Endothelial cell (in vitro differentiated cells): ENCODE measurements at regions not wholly inside any gene's neighbourhood (a gene's known extent, or its start where the extent isn't known, plus 50 kb on each side); places are given as distances from the start of the nearest gene placed in this dataset.
A peak's percentile ranks its signal among the peaks of the same experiment; 100 is the strongest.

Experiments
- DNase-seq: peaks from one replicate; pipeline ENCODE4 v3.0.0; 2021; ENCODE audit warnings: low spot score
- H3K27ac Mint-ChIP-seq: one replicate; pipeline ENCODE4 v1.8.0; 2021; ENCODE audit warnings: mixed read lengths, inconsistent platforms; ENCODE audit not compliant: unreplicated experiment
- H3K27me3 Mint-ChIP-seq: one replicate; pipeline ENCODE4 v1.8.0; 2021; ENCODE audit warnings: mild to moderate bottlenecking, moderate library complexity, mixed read lengths, inconsistent platforms; ENCODE audit not compliant: unreplicated experiment
- H3K36me3 Mint-ChIP-seq: one replicate; pipeline ENCODE4 v1.8.0; 2021; ENCODE audit warnings: mild to moderate bottlenecking, low read depth, mixed read lengths, inconsistent platforms; ENCODE audit not compliant: unreplicated experiment
- H3K4me1 Mint-ChIP-seq: one replicate; pipeline ENCODE4 v1.8.0; 2021; ENCODE audit warnings: mild to moderate bottlenecking, mixed read lengths, inconsistent platforms; ENCODE audit not compliant: unreplicated experiment
- H3K4me3 Mint-ChIP-seq: one replicate; pipeline ENCODE4 v1.8.0; 2021; ENCODE audit warnings: mild to moderate bottlenecking, mixed read lengths, inconsistent platforms; ENCODE audit not compliant: unreplicated experiment
- H3K9me3 Mint-ChIP-seq: one replicate; pipeline ENCODE4 v1.8.0; 2021; ENCODE audit warnings: mixed read lengths, inconsistent platforms; ENCODE audit not compliant: unreplicated experiment
- TF ChIP-seq, protein P1 (sequence below): fragments of 200-600 bp; sonication (generic); IDR thresholded peaks from one replicate; pipeline ENCODE4 v1.5.0; 2021; ENCODE audit warnings: antibody characterized with exemption; ENCODE audit not compliant: unreplicated experiment

DNA sequence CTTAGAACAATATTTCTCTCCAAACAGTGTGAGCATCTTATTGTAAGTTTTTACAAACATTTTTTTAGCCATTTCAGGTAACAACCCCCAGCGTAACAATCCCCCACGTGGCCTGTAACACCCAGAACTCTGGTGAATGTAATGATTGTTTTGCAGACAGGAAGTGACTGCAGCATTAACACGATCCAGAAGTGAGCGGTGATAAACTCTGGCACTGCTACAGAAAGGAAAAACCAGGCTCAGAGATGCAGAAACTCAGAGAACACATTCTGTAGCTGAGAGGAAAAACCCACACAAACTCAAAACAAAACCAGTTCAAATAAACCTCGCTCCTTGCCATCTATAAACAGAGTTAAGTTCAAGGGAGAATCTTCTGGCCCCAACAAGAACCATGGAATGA, 285.7 kb downstream of the FGFR2 start:
- Mint-ChIP-seq H3K36me3 (no peaks in the 10 kb centered on the region), H3K4me1 (peaks cover 32% of the 10 kb centered on the region), H3K9me3 (no peaks in the 10 kb centered on the region), H3K27ac (peak overlapping the region; percentile 81), H3K27me3 (peaks cover 2% of the 10 kb centered on the region), H3K4me3 (no peak overlapping the region)
- DNase-seq = no peak
- TF ChIP-seq, protein P1, sequence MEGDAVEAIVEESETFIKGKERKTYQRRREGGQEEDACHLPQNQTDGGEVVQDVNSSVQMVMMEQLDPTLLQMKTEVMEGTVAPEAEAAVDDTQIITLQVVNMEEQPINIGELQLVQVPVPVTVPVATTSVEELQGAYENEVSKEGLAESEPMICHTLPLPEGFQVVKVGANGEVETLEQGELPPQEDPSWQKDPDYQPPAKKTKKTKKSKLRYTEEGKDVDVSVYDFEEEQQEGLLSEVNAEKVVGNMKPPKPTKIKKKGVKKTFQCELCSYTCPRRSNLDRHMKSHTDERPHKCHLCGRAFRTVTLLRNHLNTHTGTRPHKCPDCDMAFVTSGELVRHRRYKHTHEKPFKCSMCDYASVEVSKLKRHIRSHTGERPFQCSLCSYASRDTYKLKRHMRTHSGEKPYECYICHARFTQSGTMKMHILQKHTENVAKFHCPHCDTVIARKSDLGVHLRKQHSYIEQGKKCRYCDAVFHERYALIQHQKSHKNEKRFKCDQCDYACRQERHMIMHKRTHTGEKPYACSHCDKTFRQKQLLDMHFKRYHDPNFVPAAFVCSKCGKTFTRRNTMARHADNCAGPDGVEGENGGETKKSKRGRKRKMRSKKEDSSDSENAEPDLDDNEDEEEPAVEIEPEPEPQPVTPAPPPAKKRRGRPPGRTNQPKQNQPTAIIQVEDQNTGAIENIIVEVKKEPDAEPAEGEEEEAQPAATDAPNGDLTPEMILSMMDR = no peak

DNA sequence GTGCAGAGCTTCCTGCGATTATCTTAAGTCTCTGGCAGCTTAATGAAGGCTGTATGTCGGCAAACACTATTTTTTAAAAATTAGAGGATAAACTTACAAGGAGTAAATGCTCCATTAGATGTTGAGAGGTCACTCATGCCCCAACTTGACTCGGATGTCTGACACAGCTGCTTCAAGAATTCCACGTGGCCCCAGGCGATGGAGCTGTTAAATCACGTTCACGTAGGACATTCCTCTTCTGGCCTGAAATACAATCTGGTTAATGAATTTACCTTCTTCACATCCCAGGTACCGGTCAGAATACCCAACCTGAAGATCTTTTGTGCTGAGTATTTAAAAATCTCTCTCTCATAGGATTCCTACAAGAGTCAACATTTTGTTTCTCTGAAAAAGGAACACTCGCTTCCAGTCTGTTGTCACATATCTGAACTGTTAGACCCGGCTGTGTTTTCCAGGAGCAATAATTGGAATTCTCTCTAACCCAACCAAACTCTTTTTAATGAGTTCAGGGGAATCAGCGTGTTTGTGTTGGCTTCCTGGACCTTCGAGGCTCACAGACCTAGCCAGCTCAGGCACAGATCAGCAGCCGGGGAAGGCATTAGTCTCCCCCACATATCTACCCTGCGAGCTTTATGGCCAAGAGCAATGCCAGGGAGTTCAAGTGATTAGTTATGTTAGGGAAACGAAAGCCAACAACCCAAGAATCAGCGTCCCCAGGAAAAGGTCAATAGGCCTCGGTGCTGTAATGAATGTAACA, 284.9 kb downstream of the FGFR2 start:
- Mint-ChIP-seq H3K27me3 (peaks cover 2% of the 10 kb centered on the region), H3K27ac (peak overlapping the region; percentile 6), H3K4me3 (no peak overlapping the region), H3K9me3 (no peaks in the 10 kb centered on the region), H3K36me3 (no peaks in the 10 kb centered on the region), H3K4me1 (peaks cover 32% of the 10 kb centered on the region)
- no peak for DNase-seq
- TF ChIP-seq, protein P1 = no peak

DNA sequence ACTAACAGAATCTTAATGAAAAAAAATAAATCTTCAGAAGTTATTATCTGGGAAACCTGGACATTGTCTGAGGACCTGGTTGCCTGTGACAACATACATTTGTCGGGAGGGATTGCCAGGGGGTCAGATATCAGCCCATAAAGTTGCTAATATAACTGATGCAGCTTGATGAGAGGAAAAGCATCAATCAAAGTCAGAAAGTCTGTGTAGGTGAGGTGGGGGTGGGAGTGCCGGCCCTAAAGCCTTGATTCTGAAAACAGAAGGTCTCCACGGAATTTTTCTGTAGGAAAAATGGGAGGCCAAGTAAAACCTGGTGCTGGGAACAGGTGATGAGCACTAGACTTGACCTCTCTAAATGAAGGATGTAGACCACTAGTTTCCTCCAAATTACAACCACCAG, 281.8 kb downstream of the FGFR2 start:
- H3K36me3 Mint-ChIP-seq = no peaks in the 10 kb centered on the region
- no peak for DNase-seq

DNA sequence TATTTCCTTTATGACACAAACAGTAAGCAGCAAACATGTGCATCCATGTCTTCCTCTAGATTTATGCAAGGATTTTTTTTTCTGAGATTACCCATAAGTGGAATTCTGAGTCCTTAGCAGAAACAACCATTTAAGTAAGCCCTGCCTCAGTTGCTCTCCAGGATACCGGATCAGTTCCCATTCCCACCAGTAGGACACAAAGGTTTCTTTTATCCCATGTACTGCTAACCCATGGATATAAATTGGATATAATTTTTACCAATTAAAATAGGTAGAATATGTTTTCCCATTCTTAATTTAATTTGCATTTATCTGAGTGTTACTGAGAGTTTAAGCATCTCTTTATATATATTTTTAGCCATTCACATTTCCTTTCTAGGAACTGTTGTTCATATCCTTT, 280.9 kb downstream of the FGFR2 start:
- DNase-seq = no peak
- TF ChIP-seq, protein P1 = peak; percentile 38
- Mint-ChIP-seq H3K36me3 (no peaks in the 10 kb centered on the region), H3K27ac (no peak overlapping the region), H3K27me3 (peaks cover 2% of the 10 kb centered on the region), H3K9me3 (no peaks in the 10 kb centered on the region), H3K4me3 (no peak overlapping the region), H3K4me1 (peaks cover 13% of the 10 kb centered on the region)

More for the DNA sequence above, 281.8 kb downstream of the FGFR2 start:
- H3K9me3 Mint-ChIP-seq = no peaks in the 10 kb centered on the region
- peaks cover 2% of the 10 kb centered on the region for H3K27me3 Mint-ChIP-seq
- no peak overlapping the region for H3K27ac Mint-ChIP-seq
- TF ChIP-seq, protein P1 = no peak
- H3K4me3 Mint-ChIP-seq = no peak overlapping the region
- H3K4me1 Mint-ChIP-seq = peaks cover 22% of the 10 kb centered on the region

DNA sequence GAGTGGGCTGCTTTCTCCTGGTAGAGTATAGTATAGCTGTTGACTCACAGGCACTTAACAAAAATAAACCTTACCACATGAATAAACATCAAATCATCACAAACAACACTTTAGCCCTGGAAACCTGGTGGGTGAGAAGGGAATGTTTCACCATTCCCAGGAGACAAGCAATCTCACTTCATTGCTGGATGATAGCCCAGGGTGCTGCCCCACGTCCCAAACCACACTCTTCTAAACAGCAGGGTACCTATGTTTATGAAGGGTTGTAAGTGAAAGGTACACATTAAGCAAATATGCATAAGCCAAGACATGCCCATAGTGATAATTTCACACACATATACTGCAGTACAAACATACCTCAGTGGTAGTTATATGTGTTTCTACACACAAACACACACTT, 276.2 kb downstream of the FGFR2 start:
- TF ChIP-seq, protein P1 = no peak
- Mint-ChIP-seq H3K4me3 (no peak overlapping the region), H3K9me3 (no peaks in the 10 kb centered on the region), H3K36me3 (no peaks in the 10 kb centered on the region), H3K27me3 (peaks cover 2% of the 10 kb centered on the region), H3K27ac (no peak overlapping the region), H3K4me1 (no peaks in the 10 kb centered on the region)
- DNase-seq = no peak
